T-helper 1 cell (primary cell): ENCODE measurements at regions not wholly inside any gene's neighbourhood (a gene's known extent, or its start where the extent isn't known, plus 50 kb on each side); places are given as distances from the start of the nearest gene placed in this dataset.

Experiments used
- DNase-seq, 5 donors: peaks; one replicate each; pipeline ENCODE4 v3.0.0-alpha.2; 2012 to 2020

DNA sequence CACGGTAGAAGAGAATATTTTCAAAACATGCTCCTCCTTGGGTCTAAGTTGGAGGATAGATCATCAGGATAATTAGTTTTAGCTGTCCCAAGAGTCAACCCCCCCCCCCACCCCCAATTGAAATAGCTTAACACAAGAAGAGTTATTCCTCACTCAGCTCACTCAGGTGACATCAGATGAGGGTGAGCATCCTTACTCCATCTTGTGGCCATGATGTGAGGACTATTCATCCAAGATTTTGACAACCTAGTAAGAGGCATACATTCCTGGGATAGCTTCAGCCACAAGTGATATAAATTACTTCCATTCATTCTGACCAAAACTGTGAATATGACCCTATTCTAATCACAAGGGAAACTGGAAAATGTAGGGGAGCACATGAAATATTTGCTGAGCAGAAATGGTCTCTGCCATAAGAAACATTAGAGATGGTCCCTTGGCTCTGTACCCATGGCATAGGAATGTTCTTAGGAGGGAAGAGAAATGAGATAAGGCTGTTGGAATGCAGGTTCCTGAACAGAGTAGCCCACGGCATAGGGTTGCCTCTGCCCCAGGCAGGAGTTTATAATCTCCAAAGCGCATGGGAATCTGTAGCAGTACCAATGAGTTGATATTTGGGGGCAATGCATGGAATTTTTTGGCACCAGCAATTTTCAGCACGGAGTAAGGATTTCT is 257.2 kb downstream of the CYRIA start:
- no peak for DNase-seq

DNA sequence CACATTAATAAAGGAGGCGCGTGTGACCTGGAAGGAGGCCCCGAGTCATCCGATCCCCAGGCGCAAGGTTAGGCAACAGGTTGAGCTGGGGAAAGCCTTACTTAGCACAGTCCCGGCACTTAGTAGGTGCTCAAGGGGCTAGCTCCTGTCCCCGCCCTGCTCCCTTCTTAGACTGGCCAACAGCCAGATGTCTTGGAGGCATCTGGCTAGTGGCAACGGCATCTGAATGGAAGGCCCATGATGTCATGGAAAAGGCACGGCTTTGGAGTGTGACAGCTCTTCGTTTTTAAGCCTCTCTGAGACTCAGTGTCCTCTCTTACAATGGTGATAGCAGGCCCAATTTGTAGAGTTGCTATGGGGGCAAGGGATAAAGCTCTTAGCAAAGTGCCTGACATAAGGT is 258.3 kb downstream of the CYRIA start:
- DNase-seq = no peak

DNA sequence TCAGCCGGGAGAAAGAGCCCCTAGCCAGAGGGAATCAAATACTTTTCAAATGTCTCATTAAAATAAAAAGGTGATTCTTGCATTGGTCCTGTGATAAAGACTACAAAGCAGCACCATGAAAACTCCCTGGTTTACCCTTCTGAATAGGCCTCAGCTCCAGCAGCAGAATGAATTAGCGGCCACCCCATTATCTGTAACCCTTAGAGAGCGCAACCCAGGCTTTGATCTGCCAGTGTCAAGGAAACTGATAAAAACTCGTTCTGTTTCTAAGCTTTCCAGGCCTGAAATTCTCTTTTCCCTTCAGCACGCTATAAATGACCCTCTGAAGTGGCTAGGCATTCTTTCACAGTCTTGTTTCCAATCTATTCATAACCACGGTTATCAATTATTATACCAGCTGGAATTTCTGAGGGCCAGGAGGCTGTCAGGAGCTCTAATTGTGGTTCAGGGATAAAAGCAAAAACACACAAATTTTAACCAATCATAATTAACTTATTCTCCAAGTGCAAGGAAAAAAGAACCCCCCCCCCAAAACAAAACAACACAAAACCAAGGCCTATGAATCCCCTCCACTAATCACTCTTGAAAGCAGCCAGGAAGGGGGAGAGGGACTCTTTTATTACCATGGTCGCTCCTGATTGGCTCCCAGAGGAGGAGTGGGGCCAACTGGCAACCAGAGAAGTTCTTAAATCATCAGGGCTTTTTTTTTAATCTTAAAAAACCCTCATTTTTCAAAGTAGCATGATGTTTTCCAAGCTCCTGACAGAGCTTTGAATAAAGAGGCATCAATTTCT is 258.9 kb downstream of the CYRIA start:
- DNase-seq = no peak

DNA sequence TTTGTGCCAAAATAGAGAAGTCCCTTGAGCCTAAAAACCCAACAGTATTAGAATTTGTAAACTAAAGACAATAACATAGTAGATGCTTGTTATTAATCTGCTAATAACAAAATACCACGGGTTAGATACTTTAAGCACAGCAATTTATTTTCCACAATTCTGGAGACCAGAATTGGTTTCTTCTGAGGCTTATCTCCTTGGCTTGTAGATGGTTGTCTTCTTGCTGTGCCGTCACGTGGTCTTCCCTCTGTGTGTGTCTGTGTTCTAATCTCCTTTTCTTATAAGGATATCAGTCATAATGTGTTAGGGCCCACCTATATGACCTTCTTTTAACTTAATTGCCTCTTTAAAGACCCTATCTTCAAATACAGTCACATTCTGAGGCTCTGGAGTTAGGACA is 260.1 kb downstream of the CYRIA start:
- no peak for DNase-seq

DNA sequence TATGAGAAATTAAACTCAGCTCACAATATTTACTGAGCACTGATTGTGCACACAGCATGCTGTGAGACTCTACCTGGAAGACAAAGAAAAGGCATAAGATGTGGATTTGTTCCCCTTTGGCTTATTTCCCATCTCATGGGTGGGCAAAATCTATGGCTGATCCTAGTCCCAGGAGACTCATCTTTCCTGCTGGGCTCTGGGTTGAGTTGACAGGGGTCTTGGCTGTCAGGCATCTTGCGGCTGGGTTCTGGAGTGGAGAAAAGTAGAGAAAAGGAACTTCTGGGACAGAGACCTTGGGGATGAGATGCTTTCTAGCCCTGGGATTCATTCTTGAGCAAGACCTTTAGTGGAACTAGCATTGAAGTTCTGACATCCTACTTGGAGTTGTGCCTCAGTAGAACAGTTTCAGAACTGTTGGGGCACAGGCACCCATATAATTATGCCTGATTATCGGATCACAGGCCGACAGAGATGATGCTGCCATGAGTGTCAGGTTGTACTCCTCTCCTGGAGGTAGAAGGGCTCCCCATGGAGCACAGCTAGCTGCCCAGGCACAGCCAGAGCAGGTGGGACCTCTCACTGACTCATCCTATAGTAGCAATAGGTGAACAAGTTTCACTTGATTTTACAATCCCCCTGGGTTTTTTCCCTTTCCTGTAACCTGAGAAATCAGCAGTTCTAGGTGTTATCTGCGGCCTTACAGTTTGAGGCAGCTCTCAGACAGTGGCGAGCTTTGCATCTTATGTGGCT is 260.9 kb downstream of the CYRIA start:
- no peak for DNase-seq

DNA sequence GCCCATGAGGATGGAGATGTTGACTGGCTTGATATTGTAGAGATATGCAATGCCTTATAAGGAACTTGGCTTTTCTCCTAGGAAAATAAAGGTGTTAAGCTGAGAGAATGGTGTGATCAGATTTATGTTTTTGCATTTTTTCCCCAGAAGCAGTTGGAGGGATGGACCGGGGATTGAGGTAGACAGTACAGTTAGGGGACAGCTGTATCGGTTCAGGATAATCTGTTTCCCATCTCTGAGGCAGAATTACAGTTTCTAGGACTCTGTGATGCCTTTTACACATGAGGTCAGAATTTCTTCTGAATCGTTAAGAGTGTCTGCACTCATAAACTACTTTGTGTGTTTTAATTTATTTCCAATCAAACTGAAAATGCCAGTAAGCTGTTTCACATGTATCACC is 261.5 kb downstream of the CYRIA start:
- DNase-seq = no peak

DNA sequence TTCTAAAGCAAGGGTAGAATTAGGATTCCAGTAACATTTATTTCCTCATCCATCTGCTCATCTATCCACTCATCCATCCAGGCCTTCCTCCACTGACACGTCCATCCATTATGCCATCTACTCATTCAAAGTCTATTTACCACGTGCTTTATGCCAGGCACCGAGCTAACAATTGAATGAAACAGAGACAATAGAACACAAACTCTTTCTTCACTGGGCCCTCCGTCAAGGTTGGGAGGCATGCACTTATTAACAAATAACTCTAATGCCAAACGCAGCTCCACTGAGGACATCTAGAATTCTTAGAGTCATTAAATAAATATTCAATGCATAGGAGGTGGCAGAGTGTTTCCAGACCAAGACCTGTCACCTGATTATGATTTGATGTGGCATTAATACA is 262.7 kb downstream of the CYRIA start:
- DNase-seq = no peak

DNA sequence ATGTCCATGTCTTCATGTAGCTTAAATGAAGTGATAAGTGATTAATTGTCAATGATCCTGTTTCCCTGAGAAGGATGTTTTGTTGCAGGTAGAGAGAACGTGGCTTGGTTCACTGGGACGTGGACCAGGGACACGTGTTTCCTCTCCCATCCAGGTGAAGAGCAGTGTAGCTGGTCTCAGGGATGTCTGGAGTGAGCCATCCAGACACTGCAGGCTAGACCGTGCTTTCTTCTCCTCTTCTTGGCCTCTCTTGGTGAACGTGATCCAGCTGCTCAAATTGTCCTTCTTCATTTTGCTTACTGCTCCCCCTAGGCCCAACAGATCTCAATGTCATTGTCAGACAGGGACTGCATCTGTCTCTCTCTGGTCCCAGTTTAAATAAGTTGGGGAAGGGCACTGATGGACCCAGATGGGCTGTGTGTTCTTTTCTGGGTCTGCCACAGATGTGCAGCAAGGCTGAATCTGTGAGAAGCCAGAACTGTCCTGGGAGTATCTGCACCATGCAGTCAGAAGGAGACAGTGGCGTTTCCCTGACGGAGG is 263.8 kb downstream of the CYRIA start:
- no peak for DNase-seq

DNA sequence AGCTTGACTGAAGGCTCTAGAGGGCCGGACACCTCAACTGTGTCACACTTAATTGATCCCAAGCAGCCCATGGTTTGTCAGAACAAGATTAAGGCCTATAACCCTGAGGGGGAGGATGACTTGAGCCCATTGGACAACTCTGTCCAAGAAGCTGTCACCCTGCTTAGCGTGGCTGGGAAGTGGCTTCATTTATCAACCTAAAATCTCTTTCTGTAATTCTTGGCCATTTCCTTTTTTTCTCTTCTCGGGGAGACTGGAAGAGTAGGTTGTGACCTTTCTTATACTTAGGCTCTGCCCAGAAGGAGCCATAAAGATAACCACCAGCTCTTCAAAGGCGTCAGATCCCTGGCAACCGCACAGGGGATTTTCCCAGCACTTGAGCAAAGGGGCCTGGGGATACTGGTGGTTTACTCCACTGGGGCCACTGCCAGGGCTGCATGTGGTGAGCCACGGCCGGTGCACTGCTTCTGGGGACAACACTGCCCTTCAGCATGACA is 265.5 kb downstream of the CYRIA start:
- DNase-seq = no peak

DNA sequence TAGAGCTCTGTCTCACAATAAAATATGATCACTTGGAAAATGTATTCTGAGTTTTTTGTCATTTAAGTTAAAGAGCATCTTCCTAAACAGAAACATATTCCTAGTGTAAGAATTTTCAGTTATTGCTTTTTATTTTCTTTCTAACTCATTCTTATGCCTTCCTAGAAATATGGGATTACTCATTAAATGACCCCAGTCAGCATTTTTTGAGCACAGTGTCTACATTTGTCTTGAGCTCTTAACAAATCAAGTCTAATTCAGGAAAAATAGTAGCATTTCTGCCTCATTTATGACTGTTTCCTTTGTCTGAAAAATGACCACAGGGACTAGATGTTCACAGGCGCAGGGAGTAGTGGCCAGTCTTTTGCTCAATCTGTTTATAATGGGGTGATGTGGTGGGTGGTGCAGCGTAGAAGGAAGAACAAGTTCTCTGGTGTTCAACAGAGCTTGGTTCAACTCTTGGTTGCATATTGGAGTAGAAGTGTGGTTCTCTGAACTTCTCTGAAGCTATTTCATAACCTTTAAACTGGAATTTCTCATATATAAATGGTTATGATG is 267.1 kb downstream of the CYRIA start:
- DNase-seq = no peak

DNA sequence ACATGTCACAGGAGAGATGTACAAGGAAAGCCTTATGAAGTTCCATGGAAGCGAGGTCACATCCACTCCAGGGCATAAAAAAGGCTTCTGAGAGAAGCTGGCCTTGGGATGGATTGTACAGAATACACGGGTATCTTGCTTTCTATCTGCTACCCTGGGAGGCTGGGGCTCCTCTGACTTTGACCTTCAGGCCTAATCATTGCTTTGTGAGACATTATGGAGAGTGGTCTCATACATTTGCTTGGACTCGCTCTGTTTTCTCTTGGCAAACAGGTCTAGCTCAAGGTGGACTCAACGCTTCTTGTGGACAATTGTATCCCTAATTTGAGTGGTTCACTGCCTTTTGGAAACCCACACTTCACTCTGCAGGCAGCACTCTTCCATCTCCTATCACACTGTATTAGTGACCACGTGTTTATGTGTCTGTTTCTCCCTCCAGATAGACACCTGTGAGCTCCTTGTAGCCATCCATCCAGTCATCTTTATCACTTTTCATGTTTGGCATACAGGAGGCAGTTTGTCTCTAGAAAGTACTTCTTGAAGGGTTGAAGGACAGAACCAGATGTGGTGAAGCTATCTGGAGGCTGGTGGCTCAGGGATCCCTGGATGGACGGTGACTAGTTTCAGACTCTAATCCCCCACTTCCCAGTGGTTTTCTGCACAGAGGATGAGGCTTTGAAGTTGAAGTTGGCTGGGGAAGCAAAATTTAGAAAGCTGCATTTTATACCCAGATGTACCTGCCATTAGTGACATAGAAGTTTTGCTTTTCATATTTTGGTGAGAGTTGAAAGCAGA is 267.8 kb downstream of the CYRIA start:
- DNase-seq = no peak

DNA sequence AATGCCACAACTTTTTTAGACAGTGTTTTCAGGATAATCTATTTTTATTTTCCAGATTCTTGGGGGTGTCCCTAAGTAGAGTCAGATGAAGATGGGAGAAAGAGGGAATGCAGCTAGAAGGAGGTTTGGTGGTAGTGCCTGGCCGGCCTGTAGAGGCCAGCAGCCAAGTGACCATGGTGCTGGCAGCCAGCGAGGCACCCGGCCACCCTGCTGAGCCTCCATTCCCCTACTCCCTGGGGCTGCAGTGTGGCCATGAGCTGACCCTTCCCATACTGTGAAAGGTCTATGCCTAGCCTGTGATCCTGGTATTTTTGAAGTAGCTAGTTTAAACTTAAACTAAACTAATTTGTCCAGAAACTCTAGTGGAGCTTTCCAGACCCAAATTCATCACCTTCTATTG is 268.6 kb downstream of the CYRIA start:
- DNase-seq = no peak

DNA sequence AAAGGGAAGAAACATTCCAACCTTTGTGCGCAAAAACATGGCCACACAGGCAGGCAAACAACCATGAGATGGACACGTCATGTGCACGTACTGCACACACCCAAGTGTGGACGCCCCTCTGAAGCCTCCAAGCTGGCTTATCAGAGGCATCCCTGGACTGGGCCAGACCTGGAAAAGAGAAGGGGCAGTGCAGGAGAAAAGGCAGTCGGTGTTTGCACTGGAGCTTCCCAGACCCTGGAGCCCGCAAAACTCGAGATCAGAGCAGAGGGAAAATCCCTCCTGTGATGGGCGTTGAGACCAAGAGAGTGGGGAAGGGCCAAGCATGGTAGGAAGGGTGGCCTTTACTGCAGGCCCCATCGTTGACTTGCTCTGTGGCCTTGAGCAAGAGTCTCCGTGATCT is 269.5 kb downstream of the CYRIA start:
- DNase-seq = no peak

DNA sequence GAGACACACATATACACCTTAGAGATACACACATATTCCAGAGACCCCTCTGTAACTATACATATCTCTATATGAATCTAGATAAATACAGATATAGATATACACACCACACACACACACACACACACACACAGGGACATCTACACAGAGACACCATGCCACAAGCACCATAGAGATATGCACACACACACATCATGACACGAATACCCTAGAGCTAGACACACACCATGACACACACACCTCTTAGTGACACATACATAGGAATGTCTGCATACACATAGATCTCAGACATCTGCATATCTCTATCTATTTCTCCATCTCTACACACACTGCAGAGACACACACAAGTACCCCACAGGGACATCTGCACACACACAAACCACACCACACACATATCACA is 270.0 kb downstream of the CYRIA start:
- DNase-seq = no peak

DNA sequence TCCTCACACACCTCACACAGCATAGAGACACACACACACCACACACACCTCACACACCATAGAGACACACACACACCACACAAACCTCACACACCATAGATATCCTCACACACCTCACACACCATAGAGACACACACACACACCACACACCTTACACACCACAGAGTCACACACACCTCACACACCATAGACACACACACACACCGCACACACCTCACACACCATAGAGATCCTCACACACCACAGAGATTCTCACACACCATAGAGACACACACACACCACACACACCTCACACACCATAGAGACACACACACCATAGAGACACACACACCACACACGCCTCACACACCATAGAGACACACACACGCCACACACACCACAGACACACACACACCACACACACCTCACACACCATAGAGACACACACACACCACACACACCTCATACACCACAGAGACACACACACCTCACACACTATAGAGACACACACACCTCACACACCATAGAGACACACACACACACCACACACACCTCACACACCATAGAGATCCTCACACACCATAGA is 270.6 kb downstream of the CYRIA start:
- no peak for DNase-seq

DNA sequence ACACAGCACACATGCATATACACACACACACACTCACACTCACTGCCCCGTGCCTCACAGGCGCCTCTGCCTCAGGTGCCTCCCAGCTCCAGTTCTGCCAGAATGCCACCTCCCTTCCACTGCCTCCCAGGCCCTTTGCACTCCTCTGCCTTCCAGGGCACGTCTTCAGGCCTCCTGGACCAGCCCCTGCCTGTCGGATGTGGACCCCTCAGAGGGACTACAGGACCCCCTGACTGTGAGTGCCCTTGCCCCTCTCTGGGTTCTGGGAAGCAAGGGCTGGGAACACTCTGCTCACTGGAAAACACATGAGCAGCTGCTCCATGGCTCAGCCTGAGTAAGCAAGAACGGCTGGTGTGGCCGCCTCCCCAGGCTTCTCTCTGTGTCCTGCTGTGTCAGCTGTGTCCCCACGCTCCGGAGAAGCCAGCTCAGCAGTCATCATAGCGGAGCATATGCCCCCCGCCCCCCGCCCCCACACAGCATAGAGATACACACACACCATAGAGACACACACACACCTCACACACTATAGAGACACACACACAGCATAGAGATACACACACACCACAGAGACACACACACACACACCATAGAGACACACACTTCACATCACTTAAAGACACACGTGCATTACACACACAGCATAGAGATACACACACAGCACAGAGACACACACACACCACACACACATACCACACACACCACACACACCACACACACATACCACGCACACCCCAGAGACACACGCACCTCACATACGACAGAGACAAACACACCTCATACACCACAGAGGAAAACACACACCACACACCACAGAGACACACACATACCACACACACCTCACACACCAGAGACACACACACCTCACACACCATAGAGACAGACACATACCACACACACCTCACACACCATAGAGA is 271.3 kb downstream of the CYRIA start:
- DNase-seq = no peak

DNA sequence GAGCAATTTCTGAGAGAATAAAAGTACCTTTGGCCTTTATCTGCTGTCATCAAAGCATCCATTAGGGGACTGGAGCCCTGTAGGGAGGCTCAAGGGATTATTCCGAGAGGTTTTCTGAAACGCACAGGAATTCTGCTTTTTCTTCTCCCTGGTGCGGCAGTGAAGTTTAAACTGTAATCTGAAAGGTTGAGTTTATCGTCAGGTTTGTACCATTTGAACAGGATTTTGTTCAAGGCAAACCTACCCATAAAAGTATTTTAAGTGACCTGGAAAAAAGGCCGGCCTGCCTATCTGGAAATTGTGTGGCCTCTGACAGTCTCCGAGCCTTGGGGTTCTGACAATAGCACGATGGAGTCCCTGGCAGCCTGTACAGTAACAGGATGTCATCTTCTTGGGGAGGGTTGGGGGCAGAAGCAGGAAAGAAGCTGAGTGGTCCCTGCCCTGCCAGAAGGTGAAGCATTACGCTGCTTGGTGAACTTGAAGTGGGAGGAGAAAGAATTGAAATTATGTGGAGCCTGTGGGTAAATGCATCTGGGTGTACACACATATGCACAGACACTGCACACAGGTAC is 272.0 kb downstream of the CYRIA start:
- DNase-seq = no peak

DNA sequence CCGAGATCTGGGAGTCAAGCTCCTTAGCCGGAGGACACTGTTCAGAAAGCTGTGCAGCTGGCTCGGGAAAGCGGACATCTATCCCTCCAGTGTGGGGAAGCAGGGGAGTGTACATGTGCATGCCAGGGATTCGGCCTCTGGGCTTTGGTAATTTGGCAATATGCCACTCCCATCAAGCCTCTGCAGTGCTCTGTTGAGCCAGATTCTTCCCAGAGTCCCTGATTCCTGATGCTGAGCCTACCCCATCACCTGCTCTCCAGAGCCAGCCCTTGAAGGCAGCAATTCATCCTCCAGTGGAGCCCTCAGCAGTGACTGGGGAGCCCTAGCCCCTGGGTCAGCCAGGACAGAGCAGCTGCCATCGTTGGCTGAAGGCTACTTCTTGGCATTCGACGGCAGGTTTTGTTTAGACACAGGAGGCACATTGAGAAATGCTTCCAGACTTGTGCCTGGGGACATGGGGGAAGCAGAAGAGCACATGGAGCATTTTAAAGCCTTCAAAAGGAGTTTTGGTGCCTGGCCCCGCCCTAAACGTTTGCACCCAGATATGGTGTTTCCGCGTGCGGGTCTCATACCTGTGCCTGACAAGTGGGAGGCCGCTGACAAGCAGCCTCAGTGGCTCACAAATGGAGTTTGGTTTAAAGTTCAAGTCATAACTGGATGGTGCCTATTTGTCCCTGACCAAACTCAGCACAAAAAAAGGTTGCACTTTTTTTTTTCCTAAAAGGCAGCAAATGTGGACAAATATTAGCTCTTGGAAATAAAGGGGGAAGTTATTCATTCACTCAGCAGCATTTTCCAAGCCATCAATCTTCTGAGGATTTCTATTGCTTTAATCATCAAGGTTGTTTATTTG is 272.8 kb downstream of the CYRIA start:
- DNase-seq = no peak

DNA sequence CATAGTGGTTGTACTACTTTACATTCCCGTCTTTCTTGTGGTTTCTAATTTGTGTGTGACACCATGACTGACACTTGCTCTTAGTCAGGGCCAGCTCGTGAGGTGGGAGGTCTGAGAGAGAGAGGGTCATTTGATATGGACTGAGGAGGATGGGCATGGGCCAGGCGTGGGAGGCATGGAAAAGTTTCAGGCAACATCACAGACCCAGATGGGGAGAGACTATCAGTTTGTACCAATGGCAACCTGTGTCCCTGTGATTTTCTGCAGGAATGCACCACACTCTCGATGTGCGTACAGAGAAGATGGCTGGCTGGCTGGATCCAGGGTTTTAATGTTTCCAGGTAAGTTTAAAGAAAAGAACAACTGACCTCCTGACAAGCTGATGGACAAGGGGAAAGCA is 273.6 kb downstream of the CYRIA start:
- DNase-seq = no peak
